HepG2 (cell line): ENCODE measurements at regions not wholly inside any gene's neighbourhood (a gene's known extent, or its start where the extent isn't known, plus 50 kb on each side); places are given as distances from the start of the nearest gene placed in this dataset.

Experiments used
- ADNP ChIP-seq: sonication (generic); formaldehyde crosslinking; IDR thresholded peaks from 2 replicates; pipeline ENCODE4 v1.4.0; 2020; ENCODE audit warnings: missing genetic modification reagents
- NFIC ChIP-seq: IDR thresholded peaks from 2 replicates; pipeline ENCODE4 v1.6.1; 2012; ENCODE audit warnings: mild to moderate bottlenecking, low read length, inconsistent platforms
- PTBP1 ChIP-seq: fragments of 200-400 bp; formaldehyde crosslinking; IDR thresholded peaks from 2 replicates; pipeline ENCODE4 v1.6.1; 2018; ENCODE audit warnings: low read length, low read depth; ENCODE audit not compliant: poor library complexity, severe bottlenecking
- ZBTB39 ChIP-seq: sonication (generic); formaldehyde crosslinking; IDR thresholded peaks from 2 replicates; pipeline ENCODE4 v1.5.0; 2020; ENCODE audit warnings: missing genetic modification reagents
- ZNF34 ChIP-seq: sonication (generic); formaldehyde crosslinking; IDR thresholded peaks from 2 replicates; pipeline ENCODE4 v1.4.0; 2020; ENCODE audit warnings: mild to moderate bottlenecking, missing genetic modification reagents, borderline replicate concordance

- TF ChIP-seq PTBP1 (no peak), NFIC (no peak), ZNF34 (CRISPR knock-in tag) (no peak), ADNP (CRISPR knock-in tag) (no peak), ZBTB39 (CRISPR knock-in tag) (no peak)
These were observed 192.0 kb downstream of the BCL11A start for GRCh38 chr2:60361498-60361897.
